ENCODE measurements at regions not wholly inside any gene's neighbourhood (a gene's known extent, or its start where the extent isn't known, plus 50 kb on each side); places are given as distances from the start of the nearest gene placed in this dataset.

GRCh38 chr13:111402441-111402840, 82.0 kb downstream of the TEX29 start:
- Histone ChIP-seq H3K4me3 (no peak overlapping the region), H3K27ac (no peak overlapping the region), H3K36me3 (no peaks in the 10 kb centered on the region), H3K4me1 (no peaks in the 10 kb centered on the region), H3K27me3 (peaks cover 0 to 37% (median 0%) of the 10 kb centered on the region in 4 donors), H3K9me3 (no peaks in the 10 kb centered on the region)
- 86 to 87% methylated on average over 12 to 15 of the region's 15 CpGs for WGBS, 2 donors
- intact Hi-C loops (cut with DNase I) = no loop called here
- no peak for TF ChIP-seq CTCF (IDR thresholded peaks at IDR 0.05)
- TF ChIP-seq POLR2A (IDR thresholded peaks at IDR 0.05) = no peak
- DNase-seq = no peak

- WGBS, 2 donors = 69 to 76% methylated on average over 2 to 7 of the region's 10 CpGs
These were observed 82.8 kb downstream of the TEX29 start for GRCh38 chr13:111403266-111403665.

GRCh38 chr13:111404746-111405145, 84.3 kb downstream of the TEX29 start:
- H3K9me3 ChIP-seq = no peaks in the 10 kb centered on the region
- DNase-seq = no peak
- no peak overlapping the region for H3K27ac ChIP-seq
- intact Hi-C loops (cut with DNase I) = no loop called here
- no peak overlapping the region for H3K4me3 ChIP-seq
- H3K27me3 ChIP-seq = peaks cover 0 to 45% (median 0%) of the 10 kb centered on the region in 4 donors
- H3K4me1 ChIP-seq = no peaks in the 10 kb centered on the region
- 76 to 88% methylated on average over 6 to 8 of the region's 12 CpGs for WGBS, 2 donors
- TF ChIP-seq POLR2A (IDR thresholded peaks at IDR 0.05) (no peak), CTCF (IDR thresholded peaks at IDR 0.05) (no peak)
- H3K36me3 ChIP-seq = no peaks in the 10 kb centered on the region

More at GRCh38 chr13:111403266-111403665, 82.8 kb downstream of the TEX29 start:
- no peak overlapping the region for H3K27ac ChIP-seq
- H3K9me3 ChIP-seq = no peaks in the 10 kb centered on the region
- no peak overlapping the region for H3K4me3 ChIP-seq
- intact Hi-C loops (cut with DNase I) = no loop called here
- DNase-seq = no peak
- H3K27me3 ChIP-seq = peaks cover 0 to 38% (median 0%) of the 10 kb centered on the region in 4 donors
- H3K36me3 ChIP-seq = no peaks in the 10 kb centered on the region
- TF ChIP-seq CTCF (IDR thresholded peaks at IDR 0.05) = no peak
- no peak for TF ChIP-seq POLR2A (IDR thresholded peaks at IDR 0.05)
- no peaks in the 10 kb centered on the region for H3K4me1 ChIP-seq

DNA sequence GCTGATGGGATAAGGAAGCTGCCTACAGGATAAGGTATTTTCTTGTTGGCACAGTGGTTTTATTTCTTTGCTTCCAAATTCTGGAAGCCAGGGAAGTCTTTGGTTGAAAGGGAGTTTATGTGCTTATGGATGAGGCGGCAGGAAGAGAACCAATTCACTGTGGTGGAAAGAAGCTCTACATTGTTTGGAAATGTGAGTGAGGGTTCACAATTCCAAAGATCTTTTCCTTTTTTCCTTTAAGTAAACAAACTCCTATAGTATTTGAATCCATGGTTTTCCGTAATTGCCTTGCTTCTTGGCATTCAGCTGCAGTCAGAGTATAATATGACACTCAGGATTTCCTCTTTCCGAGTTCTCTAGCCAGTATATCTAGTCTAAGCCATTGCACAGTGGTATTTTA, 86.2 kb downstream of the TEX29 start:
- no peaks in the 10 kb centered on the region for H3K36me3 ChIP-seq
- no peaks in the 10 kb centered on the region for H3K9me3 ChIP-seq
- intact Hi-C loops (cut with DNase I) = no loop called here
- no peak overlapping the region for H3K4me3 ChIP-seq
- H3K27me3 ChIP-seq = peaks cover 0 to 64% (median 0%) of the 10 kb centered on the region in 4 donors
- H3K27ac ChIP-seq = no peak overlapping the region
- WGBS, 2 donors = 47 to 49% methylated on average over 3 of the region's 3 CpGs
- DNase-seq = no peak
- H3K4me1 ChIP-seq = no peaks in the 10 kb centered on the region
- TF ChIP-seq POLR2A (IDR thresholded peaks at IDR 0.05) (no peak), CTCF (IDR thresholded peaks at IDR 0.05) (no peak)

DNA sequence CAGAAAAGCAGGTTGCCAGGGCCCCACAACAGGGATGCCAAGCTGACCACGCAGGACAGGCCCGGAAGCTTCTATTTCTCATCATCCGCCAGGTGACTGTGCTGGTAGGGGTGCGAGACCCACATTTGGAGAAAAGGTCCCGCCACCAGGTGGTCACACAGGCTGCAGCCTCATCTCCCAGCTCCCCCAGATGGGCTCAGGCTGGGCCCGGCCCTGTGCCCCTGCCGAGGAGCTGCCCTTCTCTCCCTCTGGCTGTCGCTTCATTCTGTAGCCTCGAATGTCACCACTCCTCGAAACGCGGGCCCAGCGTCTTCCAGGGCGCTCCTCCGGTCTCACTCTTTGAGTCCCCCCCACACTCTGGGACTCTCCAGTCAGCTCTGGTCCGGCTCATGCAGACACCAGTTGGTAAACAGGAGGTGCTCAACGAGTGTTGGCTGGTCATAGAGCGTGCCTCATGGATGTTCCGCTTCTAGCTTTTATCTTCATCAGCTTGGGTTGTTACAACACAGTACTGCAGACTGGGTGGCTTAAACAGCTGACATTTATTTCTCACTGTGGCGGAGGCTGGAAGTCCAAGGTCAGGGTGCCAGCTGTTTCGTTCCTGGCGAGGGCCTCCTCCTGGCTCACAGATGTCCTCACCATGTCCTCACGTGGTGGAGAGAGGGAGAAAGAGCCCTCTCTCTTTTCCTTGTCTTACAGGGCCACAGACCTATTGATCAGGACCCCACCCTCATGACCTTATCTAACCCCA, 87.1 kb downstream of the TEX29 start:
- no peak for DNase-seq
- Histone ChIP-seq H3K27me3 (peaks cover 0 to 70% (median 0%) of the 10 kb centered on the region in 4 donors), H3K9me3 (no peaks in the 10 kb centered on the region), H3K27ac (no peak overlapping the region), H3K4me1 (no peaks in the 10 kb centered on the region), H3K36me3 (no peaks in the 10 kb centered on the region), H3K4me3 (no peak overlapping the region)
- TF ChIP-seq POLR2A (IDR thresholded peaks at IDR 0.05) (no peak), CTCF (IDR thresholded peaks at IDR 0.05) (no peak)
- intact Hi-C loops (cut with DNase I) = no loop called here
- WGBS, 2 donors = 82 to 89% methylated on average over 20 to 22 of the region's 23 CpGs
